ENCODE measurements at regions not wholly inside any gene's neighbourhood (a gene's known extent, or its start where the extent isn't known, plus 50 kb on each side); places are given as distances from the start of the nearest gene placed in this dataset.

DNA sequence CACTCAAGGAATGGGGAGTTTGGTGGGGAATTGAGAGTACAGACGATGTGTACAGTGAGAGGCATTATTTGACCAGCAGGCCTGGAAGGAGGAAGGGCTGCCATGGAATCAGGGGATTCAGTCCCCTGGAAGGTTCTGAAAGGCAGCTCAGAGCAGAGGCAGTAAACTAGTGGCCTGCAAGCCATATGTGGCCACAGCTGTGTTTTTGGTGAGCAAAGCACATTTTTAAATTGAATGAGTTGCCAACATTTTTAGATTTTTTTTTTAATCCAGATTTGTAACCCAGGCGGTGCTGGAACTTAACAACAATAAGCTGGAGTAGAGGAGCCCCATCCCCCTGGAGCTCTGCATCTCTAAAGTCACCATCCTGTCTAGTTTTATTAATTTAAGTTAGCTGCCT is 95.3 kb upstream of the IPO5 start:
- no peak overlapping the region for H2BK5ac ChIP-seq (ENCODE audit: low read length)
- no peak overlapping the region for H2AK5ac ChIP-seq (ENCODE audit: low read length)
- H3K79me1 ChIP-seq (ENCODE audit: low read length) = no peaks in the 10 kb centered on the region
- no peak overlapping the region for H3K4ac ChIP-seq (ENCODE audit: low read depth, low read length)
- H3K56ac ChIP-seq (ENCODE audit: low read length) = no peak overlapping the region
- no peaks in the 10 kb centered on the region for H3K79me2 ChIP-seq (ENCODE audit: control insufficient read depth, insufficient read depth, low read length)
- no peak overlapping the region for H3K4me2 ChIP-seq (ENCODE audit: low read length)
- H2BK15ac ChIP-seq (replicated peaks; ENCODE audit: low read depth) = no peak overlapping the region
- H3K27me3 ChIP-seq (ENCODE audit: insufficient read depth, low read length, poor library complexity) = no peaks in the 10 kb centered on the region
- H3K36me3 ChIP-seq (ENCODE audit: control insufficient read depth, insufficient read depth, low read length) = no peaks in the 10 kb centered on the region
- H4K8ac ChIP-seq (ENCODE audit: low read depth, low read length) = no peak overlapping the region
- no peak overlapping the region for H3K18ac ChIP-seq (ENCODE audit: low read length)
- H3K9ac ChIP-seq (ENCODE audit: low read length) = no peak overlapping the region
- H3K4me3 ChIP-seq (ENCODE audit: low read length) = no peak overlapping the region
- H3K4me1 ChIP-seq (ENCODE audit: control insufficient read depth, low read depth, low read length) = no peaks in the 10 kb centered on the region
- no peak overlapping the region for H3K23ac ChIP-seq (ENCODE audit: low read length)
- no peak overlapping the region for H3K27ac ChIP-seq (ENCODE audit: low read depth, low read length)
- H4K5ac ChIP-seq (ENCODE audit: low read length) = no peak overlapping the region
- no peak overlapping the region for H2BK120ac ChIP-seq (ENCODE audit: low read depth, low read length)
- DNase-seq = no peak
- no CpG with 5 or more reads among the region's 2 CpGs for WGBS (ENCODE audit: extremely low coverage, insufficient coverage, low lambda C conversion rate)

DNA sequence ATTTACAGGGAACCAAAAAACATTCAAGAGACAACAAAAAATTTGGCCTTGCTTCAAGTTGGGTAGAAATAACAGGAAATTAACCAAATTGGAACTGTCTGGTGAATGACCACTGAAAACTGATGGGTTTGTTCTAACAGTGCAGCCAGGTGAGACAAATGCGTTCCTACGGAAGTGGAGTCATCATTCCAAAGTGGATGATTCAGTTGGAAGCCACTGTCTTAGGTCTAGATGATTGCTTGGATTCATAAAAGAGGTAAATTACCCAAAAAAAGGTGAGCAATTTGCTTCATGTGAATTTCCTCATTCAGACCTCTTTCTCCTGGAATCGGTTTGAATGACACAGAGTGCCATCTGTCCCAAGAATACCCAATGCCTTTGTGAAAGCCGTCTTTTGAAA is 87.1 kb upstream of the IPO5 start:
- Histone ChIP-seq H4K5ac (ENCODE audit: low read length) (no peak overlapping the region), H2BK120ac (ENCODE audit: low read depth, low read length) (no peak overlapping the region), H3K79me2 (ENCODE audit: control insufficient read depth, insufficient read depth, low read length) (no peaks in the 10 kb centered on the region), H3K23ac (ENCODE audit: low read length) (no peak overlapping the region), H3K79me1 (ENCODE audit: low read length) (no peaks in the 10 kb centered on the region), H3K4me1 (ENCODE audit: control insufficient read depth, low read depth, low read length) (no peaks in the 10 kb centered on the region), H3K56ac (ENCODE audit: low read length) (no peak overlapping the region), H2AK5ac (ENCODE audit: low read length) (no peak overlapping the region), H3K4me3 (ENCODE audit: low read length) (no peak overlapping the region), H3K36me3 (ENCODE audit: control insufficient read depth, insufficient read depth, low read length) (no peaks in the 10 kb centered on the region), H4K8ac (ENCODE audit: low read depth, low read length) (no peak overlapping the region), H3K4me2 (ENCODE audit: low read length) (no peak overlapping the region), H3K27me3 (ENCODE audit: insufficient read depth, low read length, poor library complexity) (no peaks in the 10 kb centered on the region), H3K27ac (ENCODE audit: low read depth, low read length) (no peak overlapping the region), H2BK5ac (ENCODE audit: low read length) (no peak overlapping the region), H3K9ac (ENCODE audit: low read length) (no peak overlapping the region), H3K4ac (ENCODE audit: low read depth, low read length) (no peak overlapping the region), H3K18ac (ENCODE audit: low read length) (no peak overlapping the region), H2BK15ac (replicated peaks; ENCODE audit: low read depth) (no peak overlapping the region)
- no peak for DNase-seq
- no CpG with 5 or more reads among the region's 4 CpGs for WGBS (ENCODE audit: extremely low coverage, insufficient coverage, low lambda C conversion rate)

DNA sequence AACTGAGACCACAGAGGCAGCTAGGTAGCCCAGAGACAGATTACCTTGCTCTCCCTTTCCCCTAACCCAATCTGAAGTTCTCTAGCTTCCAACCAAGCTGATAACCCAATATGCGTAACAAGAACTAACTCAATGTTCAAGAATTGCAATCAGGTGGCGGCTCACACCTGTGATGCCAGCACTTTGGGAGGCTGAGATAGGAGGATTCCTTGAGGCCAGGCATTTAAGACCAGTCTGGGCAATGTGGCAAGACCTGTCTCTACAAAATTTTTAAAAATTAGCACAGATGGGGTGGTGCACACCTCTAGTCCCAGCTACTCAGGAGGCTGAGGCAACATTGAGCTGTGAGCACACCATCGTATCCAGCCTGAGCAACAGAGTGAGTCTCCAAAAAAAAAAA is 86.7 kb upstream of the IPO5 start:
- Histone ChIP-seq H3K4me2 (ENCODE audit: low read length) (no peak overlapping the region), H4K5ac (ENCODE audit: low read length) (no peak overlapping the region), H3K23ac (ENCODE audit: low read length) (no peak overlapping the region), H2BK5ac (ENCODE audit: low read length) (no peak overlapping the region), H3K27ac (ENCODE audit: low read depth, low read length) (no peak overlapping the region), H3K4me1 (ENCODE audit: control insufficient read depth, low read depth, low read length) (no peaks in the 10 kb centered on the region), H2BK15ac (replicated peaks; ENCODE audit: low read depth) (no peak overlapping the region), H4K8ac (ENCODE audit: low read depth, low read length) (no peak overlapping the region), H3K56ac (ENCODE audit: low read length) (no peak overlapping the region), H3K27me3 (ENCODE audit: insufficient read depth, low read length, poor library complexity) (no peaks in the 10 kb centered on the region), H3K79me2 (ENCODE audit: control insufficient read depth, insufficient read depth, low read length) (no peaks in the 10 kb centered on the region), H2BK120ac (ENCODE audit: low read depth, low read length) (no peak overlapping the region), H3K36me3 (ENCODE audit: control insufficient read depth, insufficient read depth, low read length) (no peaks in the 10 kb centered on the region), H3K9ac (ENCODE audit: low read length) (no peak overlapping the region), H2AK5ac (ENCODE audit: low read length) (no peak overlapping the region), H3K4me3 (ENCODE audit: low read length) (no peak overlapping the region), H3K18ac (ENCODE audit: low read length) (no peak overlapping the region), H3K4ac (ENCODE audit: low read depth, low read length) (no peak overlapping the region), H3K79me1 (ENCODE audit: low read length) (no peaks in the 10 kb centered on the region)
- no CpG with 5 or more reads among the region's 3 CpGs for WGBS (ENCODE audit: extremely low coverage, insufficient coverage, low lambda C conversion rate)
- DNase-seq = no peak

- no peaks in the 10 kb centered on the region for H3K36me3 ChIP-seq (ENCODE audit: control insufficient read depth, insufficient read depth, low read length)
- H3K23ac ChIP-seq (ENCODE audit: low read length) = no peak overlapping the region
- no peak overlapping the region for H2BK120ac ChIP-seq (ENCODE audit: low read depth, low read length)
- H3K4me2 ChIP-seq (ENCODE audit: low read length) = no peak overlapping the region
- no peak overlapping the region for H3K27ac ChIP-seq (ENCODE audit: low read depth, low read length)
- no peak overlapping the region for H2BK15ac ChIP-seq (replicated peaks; ENCODE audit: low read depth)
- H3K9ac ChIP-seq (ENCODE audit: low read length) = no peak overlapping the region
- peaks cover 5% of the 10 kb centered on the region for H3K4me1 ChIP-seq (ENCODE audit: control insufficient read depth, low read depth, low read length)
- H3K56ac ChIP-seq (ENCODE audit: low read length) = no peak overlapping the region
- no peak overlapping the region for H4K8ac ChIP-seq (ENCODE audit: low read depth, low read length)
- H2BK5ac ChIP-seq (ENCODE audit: low read length) = no peak overlapping the region
- no peak overlapping the region for H3K18ac ChIP-seq (ENCODE audit: low read length)
- H3K4me3 ChIP-seq (ENCODE audit: low read length) = no peak overlapping the region
- no peaks in the 10 kb centered on the region for H3K79me1 ChIP-seq (ENCODE audit: low read length)
- no peaks in the 10 kb centered on the region for H3K79me2 ChIP-seq (ENCODE audit: control insufficient read depth, insufficient read depth, low read length)
- no peak overlapping the region for H3K4ac ChIP-seq (ENCODE audit: low read depth, low read length)
- no peak overlapping the region for H4K5ac ChIP-seq (ENCODE audit: low read length)
- no CpG with 5 or more reads among the region's 1 CpG for WGBS (ENCODE audit: extremely low coverage, insufficient coverage, low lambda C conversion rate)
- no peaks in the 10 kb centered on the region for H3K27me3 ChIP-seq (ENCODE audit: insufficient read depth, low read length, poor library complexity)
- DNase-seq = no peak
- H2AK5ac ChIP-seq (ENCODE audit: low read length) = no peak overlapping the region
These were observed 80.1 kb upstream of the IPO5 start for GRCh38 chr13:97873398-97873797.

DNA sequence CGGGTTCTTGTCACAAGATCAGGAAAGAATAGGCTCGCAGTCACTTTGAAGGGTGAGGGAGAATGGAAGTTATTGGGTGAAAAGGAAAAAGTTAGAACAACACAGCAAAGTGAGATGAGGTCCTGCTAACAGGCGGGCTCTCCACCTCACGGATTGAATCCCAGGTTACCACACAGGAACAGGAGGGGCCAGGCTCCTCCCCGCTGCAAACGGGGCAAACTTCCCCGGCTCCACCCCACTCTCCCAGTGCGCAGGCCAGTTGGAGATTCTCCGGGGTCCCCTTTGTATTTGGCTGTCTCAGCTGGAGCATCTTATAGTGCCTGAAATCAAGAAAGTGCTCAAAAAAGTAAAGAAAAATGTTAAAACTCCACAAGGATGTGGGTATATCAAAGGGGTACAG is 78.3 kb upstream of the IPO5 start:
- no peak overlapping the region for H3K4me3 ChIP-seq (ENCODE audit: low read length)
- peak overlapping the region; percentile 0 for H3K56ac ChIP-seq (ENCODE audit: low read length)
- no peak overlapping the region for H3K23ac ChIP-seq (ENCODE audit: low read length)
- DNase-seq = peak; percentile 8
- no peak overlapping the region for H3K4ac ChIP-seq (ENCODE audit: low read depth, low read length)
- no peak overlapping the region for H3K27ac ChIP-seq (ENCODE audit: low read depth, low read length)
- no CpG with 5 or more reads among the region's 9 CpGs for WGBS (ENCODE audit: extremely low coverage, insufficient coverage, low lambda C conversion rate)
- no peak overlapping the region for H3K4me2 ChIP-seq (ENCODE audit: low read length)
- H3K36me3 ChIP-seq (ENCODE audit: control insufficient read depth, insufficient read depth, low read length) = no peaks in the 10 kb centered on the region
- H4K5ac ChIP-seq (ENCODE audit: low read length) = no peak overlapping the region
- H2AK5ac ChIP-seq (ENCODE audit: low read length) = no peak overlapping the region
- H3K79me1 ChIP-seq (ENCODE audit: low read length) = no peaks in the 10 kb centered on the region
- H2BK5ac ChIP-seq (ENCODE audit: low read length) = no peak overlapping the region
- H3K18ac ChIP-seq (ENCODE audit: low read length) = no peak overlapping the region
- H2BK120ac ChIP-seq (ENCODE audit: low read depth, low read length) = no peak overlapping the region
- no peak overlapping the region for H3K9ac ChIP-seq (ENCODE audit: low read length)
- H3K27me3 ChIP-seq (ENCODE audit: insufficient read depth, low read length, poor library complexity) = no peaks in the 10 kb centered on the region
- H3K4me1 ChIP-seq (ENCODE audit: control insufficient read depth, low read depth, low read length) = peaks cover 11% of the 10 kb centered on the region
- H4K8ac ChIP-seq (ENCODE audit: low read depth, low read length) = no peak overlapping the region
- no peak overlapping the region for H2BK15ac ChIP-seq (replicated peaks; ENCODE audit: low read depth)
- H3K79me2 ChIP-seq (ENCODE audit: control insufficient read depth, insufficient read depth, low read length) = no peaks in the 10 kb centered on the region

DNA sequence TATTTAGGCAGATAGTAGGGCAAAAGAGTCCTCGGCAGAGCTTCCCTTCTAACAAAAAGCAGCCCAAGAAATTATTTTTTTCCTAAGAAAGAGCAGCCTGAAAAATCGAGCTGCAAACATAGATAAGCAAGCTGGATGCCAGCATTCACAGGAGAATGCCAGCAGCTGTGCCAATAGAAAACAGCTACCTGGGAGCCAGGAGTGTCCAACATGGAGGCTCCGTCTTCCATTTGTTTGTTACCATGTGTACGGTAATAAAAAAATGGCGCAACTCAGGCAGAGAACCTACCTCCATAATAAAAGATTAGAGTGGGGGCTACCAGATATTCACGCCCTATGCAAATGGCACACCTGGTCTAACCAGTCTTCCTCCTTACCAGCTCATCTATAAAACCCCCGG is 77.6 kb upstream of the IPO5 start:
- Histone ChIP-seq H3K23ac (ENCODE audit: low read length) (no peak overlapping the region), H3K79me2 (ENCODE audit: control insufficient read depth, insufficient read depth, low read length) (no peaks in the 10 kb centered on the region), H2BK5ac (ENCODE audit: low read length) (no peak overlapping the region), H3K4me2 (ENCODE audit: low read length) (no peak overlapping the region), H3K27ac (ENCODE audit: low read depth, low read length) (no peak overlapping the region), H3K18ac (ENCODE audit: low read length) (no peak overlapping the region), H4K5ac (ENCODE audit: low read length) (no peak overlapping the region), H2BK15ac (replicated peaks; ENCODE audit: low read depth) (no peak overlapping the region), H3K4me1 (ENCODE audit: control insufficient read depth, low read depth, low read length) (peaks cover 11% of the 10 kb centered on the region), H3K27me3 (ENCODE audit: insufficient read depth, low read length, poor library complexity) (no peaks in the 10 kb centered on the region), H3K79me1 (ENCODE audit: low read length) (no peaks in the 10 kb centered on the region), H3K9ac (ENCODE audit: low read length) (no peak overlapping the region), H3K4ac (ENCODE audit: low read depth, low read length) (no peak overlapping the region), H3K4me3 (ENCODE audit: low read length) (no peak overlapping the region), H3K36me3 (ENCODE audit: control insufficient read depth, insufficient read depth, low read length) (no peaks in the 10 kb centered on the region), H2AK5ac (ENCODE audit: low read length) (no peak overlapping the region), H2BK120ac (ENCODE audit: low read depth, low read length) (no peak overlapping the region), H3K56ac (ENCODE audit: low read length) (no peak overlapping the region), H4K8ac (ENCODE audit: low read depth, low read length) (no peak overlapping the region)
- WGBS (ENCODE audit: extremely low coverage, insufficient coverage, low lambda C conversion rate) = no CpG with 5 or more reads among the region's 7 CpGs
- no peak for DNase-seq

Data from mesendoderm (in vitro differentiated cells).